ENCODE measurements at regions not wholly inside any gene's neighbourhood (a gene's known extent, or its start where the extent isn't known, plus 50 kb on each side); places are given as distances from the start of the nearest gene placed in this dataset.

DNA sequence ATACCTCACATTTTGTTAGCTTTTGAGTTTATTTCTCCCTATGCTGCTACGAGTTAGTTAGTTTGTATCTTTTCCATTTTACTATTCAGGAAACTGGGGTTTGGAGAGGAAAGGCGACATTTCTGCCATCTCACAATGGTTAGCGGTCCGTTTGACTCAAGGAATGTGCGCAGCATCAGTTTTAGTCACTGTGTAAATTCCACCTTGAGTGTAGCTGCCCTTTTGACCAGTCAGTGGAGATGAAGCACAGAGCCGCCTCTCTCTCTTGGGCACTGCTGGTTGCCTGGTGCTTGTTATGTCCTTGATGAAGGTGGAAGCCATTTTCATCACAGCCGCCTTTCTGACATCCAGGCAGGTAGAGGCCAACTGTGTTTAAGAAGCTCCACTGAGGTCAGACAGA is 185.5 kb downstream of the SCP2D1 start:
- H3K27me3 ChIP-seq (ENCODE audit: control insufficient read depth, insufficient read depth, low read length): no peaks in the 10 kb centered on the region
- H3K4me3 ChIP-seq (ENCODE audit: low read depth, low read length): no peak overlapping the region
- no peaks in the 10 kb centered on the region for H3K36me3 ChIP-seq (ENCODE audit: control insufficient read depth, insufficient read depth, low read length)
- no peaks in the 10 kb centered on the region for H3K4me1 ChIP-seq (ENCODE audit: control insufficient read depth, insufficient read depth, low read length)
- no peak overlapping the region for H3K9ac ChIP-seq (ENCODE audit: low read depth, low read length)
- no peak overlapping the region for H3K27ac ChIP-seq (ENCODE audit: low read depth, low read length)
- H3K9me3 ChIP-seq (ENCODE audit: control insufficient read depth, insufficient read depth, low read length): no peaks in the 10 kb centered on the region

- Histone ChIP-seq H3K9me3 (ENCODE audit: control insufficient read depth, insufficient read depth, low read length) (no peaks in the 10 kb centered on the region), H3K4me3 (ENCODE audit: low read depth, low read length) (no peak overlapping the region), H3K36me3 (ENCODE audit: control insufficient read depth, insufficient read depth, low read length) (no peaks in the 10 kb centered on the region), H3K27me3 (ENCODE audit: control insufficient read depth, insufficient read depth, low read length) (no peaks in the 10 kb centered on the region), H3K9ac (ENCODE audit: low read depth, low read length) (no peak overlapping the region), H3K27ac (ENCODE audit: low read depth, low read length) (no peak overlapping the region), H3K4me1 (ENCODE audit: control insufficient read depth, insufficient read depth, low read length) (no peaks in the 10 kb centered on the region)
Measured at GRCh38 chr20:19000078-19000477, 186.5 kb downstream of the SCP2D1 start.

DNA sequence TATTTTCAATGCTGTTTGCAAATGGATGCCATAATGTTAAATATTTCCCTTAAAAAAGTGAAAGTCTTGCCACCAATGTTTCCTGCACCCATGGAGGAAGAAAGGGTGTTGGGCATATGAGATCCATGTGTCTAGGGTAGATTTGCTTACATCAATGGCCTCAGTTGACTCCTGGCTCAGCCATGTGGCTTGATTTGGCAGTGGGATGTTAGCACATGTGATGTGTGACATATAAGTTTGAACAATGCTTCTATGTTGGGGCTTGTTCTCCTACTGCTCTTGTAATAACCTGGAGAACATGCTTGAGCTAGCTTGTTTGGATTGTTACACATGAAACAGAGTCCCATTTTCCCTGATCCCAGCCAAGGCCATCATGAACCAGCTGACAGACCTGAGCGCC is 187.6 kb downstream of the SCP2D1 start:
- H3K9me3 ChIP-seq (ENCODE audit: control insufficient read depth, insufficient read depth, low read length): no peaks in the 10 kb centered on the region
- H3K4me3 ChIP-seq (ENCODE audit: low read depth, low read length): no peak overlapping the region
- no peaks in the 10 kb centered on the region for H3K27me3 ChIP-seq (ENCODE audit: control insufficient read depth, insufficient read depth, low read length)
- no peak overlapping the region for H3K27ac ChIP-seq (ENCODE audit: low read depth, low read length)
- no peaks in the 10 kb centered on the region for H3K4me1 ChIP-seq (ENCODE audit: control insufficient read depth, insufficient read depth, low read length)
- no peak overlapping the region for H3K9ac ChIP-seq (ENCODE audit: low read depth, low read length)
- H3K36me3 ChIP-seq (ENCODE audit: control insufficient read depth, insufficient read depth, low read length): no peaks in the 10 kb centered on the region

GRCh38 chr20:19003366-19004336 is 190.1 kb downstream of the SCP2D1 start:
- no peak overlapping the region for H3K27ac ChIP-seq (ENCODE audit: low read depth, low read length)
- no peak overlapping the region for H3K4me3 ChIP-seq (ENCODE audit: low read depth, low read length)
- no peaks in the 10 kb centered on the region for H3K9me3 ChIP-seq (ENCODE audit: control insufficient read depth, insufficient read depth, low read length)
- H3K27me3 ChIP-seq (ENCODE audit: control insufficient read depth, insufficient read depth, low read length): no peaks in the 10 kb centered on the region
- H3K36me3 ChIP-seq (ENCODE audit: control insufficient read depth, insufficient read depth, low read length): no peaks in the 10 kb centered on the region
- H3K9ac ChIP-seq (ENCODE audit: low read depth, low read length): no peak overlapping the region
- H3K4me1 ChIP-seq (ENCODE audit: control insufficient read depth, insufficient read depth, low read length): no peaks in the 10 kb centered on the region

DNA sequence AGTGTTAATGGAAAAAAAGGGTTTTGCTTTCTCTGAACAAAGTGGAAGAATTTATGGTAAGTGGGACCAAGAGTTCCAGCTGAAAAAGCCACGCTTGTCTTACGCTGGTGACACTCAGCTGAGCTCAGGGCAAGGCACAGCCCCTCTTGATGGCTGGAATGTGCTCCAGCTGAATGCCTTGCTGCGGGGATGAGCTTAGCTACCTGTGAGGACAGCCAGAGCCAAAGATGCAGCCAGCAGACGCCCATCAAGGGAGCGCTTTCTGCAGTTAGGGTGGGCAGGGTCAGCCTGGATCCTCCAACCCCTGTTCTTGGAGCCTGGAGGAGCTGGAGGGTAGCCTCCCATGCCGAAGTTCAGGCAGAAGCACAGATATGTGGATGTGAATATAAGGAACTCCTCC is 191.4 kb downstream of the SCP2D1 start:
- Histone ChIP-seq H3K27ac (ENCODE audit: low read depth, low read length) (no peak overlapping the region), H3K4me3 (ENCODE audit: low read depth, low read length) (no peak overlapping the region), H3K27me3 (ENCODE audit: control insufficient read depth, insufficient read depth, low read length) (no peaks in the 10 kb centered on the region), H3K9ac (ENCODE audit: low read depth, low read length) (no peak overlapping the region), H3K9me3 (ENCODE audit: control insufficient read depth, insufficient read depth, low read length) (no peaks in the 10 kb centered on the region), H3K4me1 (ENCODE audit: control insufficient read depth, insufficient read depth, low read length) (no peaks in the 10 kb centered on the region), H3K36me3 (ENCODE audit: control insufficient read depth, insufficient read depth, low read length) (no peaks in the 10 kb centered on the region)

GRCh38 chr20:19008497-19008896 is 194.9 kb downstream of the SCP2D1 start:
- no peak overlapping the region for H3K27ac ChIP-seq (ENCODE audit: low read depth, low read length)
- H3K9me3 ChIP-seq (ENCODE audit: control insufficient read depth, insufficient read depth, low read length): no peaks in the 10 kb centered on the region
- H3K9ac ChIP-seq (ENCODE audit: low read depth, low read length): no peak overlapping the region
- no peaks in the 10 kb centered on the region for H3K36me3 ChIP-seq (ENCODE audit: control insufficient read depth, insufficient read depth, low read length)
- 0 out of 2 replicates have a peak, but pooled peaks cover 7% of the 10 kb centered on the region for H3K4me1 ChIP-seq (ENCODE audit: control insufficient read depth, insufficient read depth, low read length)
- no peak overlapping the region for H3K4me3 ChIP-seq (ENCODE audit: low read depth, low read length)
- H3K27me3 ChIP-seq (ENCODE audit: control insufficient read depth, insufficient read depth, low read length): no peaks in the 10 kb centered on the region

GRCh38 chr20:19009081-19009688 is 195.6 kb downstream of the SCP2D1 start:
- Histone ChIP-seq H3K4me1 (ENCODE audit: control insufficient read depth, insufficient read depth, low read length) (0 out of 2 replicates have a peak, but pooled peaks cover 7% of the 10 kb centered on the region), H3K9ac (ENCODE audit: low read depth, low read length) (no peak overlapping the region), H3K4me3 (ENCODE audit: low read depth, low read length) (no peak overlapping the region), H3K9me3 (ENCODE audit: control insufficient read depth, insufficient read depth, low read length) (no peaks in the 10 kb centered on the region), H3K27me3 (ENCODE audit: control insufficient read depth, insufficient read depth, low read length) (no peaks in the 10 kb centered on the region), H3K36me3 (ENCODE audit: control insufficient read depth, insufficient read depth, low read length) (no peaks in the 10 kb centered on the region), H3K27ac (ENCODE audit: low read depth, low read length) (no peak overlapping the region)

GRCh38 chr20:19012676-19013075 is 199.1 kb downstream of the SCP2D1 start:
- Histone ChIP-seq H3K4me3 (ENCODE audit: low read depth, low read length) (no peak overlapping the region), H3K9me3 (ENCODE audit: control insufficient read depth, insufficient read depth, low read length) (no peaks in the 10 kb centered on the region), H3K36me3 (ENCODE audit: control insufficient read depth, insufficient read depth, low read length) (no peaks in the 10 kb centered on the region), H3K27me3 (ENCODE audit: control insufficient read depth, insufficient read depth, low read length) (no peaks in the 10 kb centered on the region), H3K4me1 (ENCODE audit: control insufficient read depth, insufficient read depth, low read length) (0 out of 2 replicates have a peak, but pooled peaks cover 7% of the 10 kb centered on the region), H3K9ac (ENCODE audit: low read depth, low read length) (no peak overlapping the region), H3K27ac (ENCODE audit: low read depth, low read length) (no peak overlapping the region)

- H3K4me1 ChIP-seq (ENCODE audit: control insufficient read depth, insufficient read depth, low read length): 0 out of 2 replicates have a peak, but pooled peaks cover 7% of the 10 kb centered on the region
Measured at GRCh38 chr20:19013907-19014306, 198.5 kb upstream of the SLC24A3 start.

DNA sequence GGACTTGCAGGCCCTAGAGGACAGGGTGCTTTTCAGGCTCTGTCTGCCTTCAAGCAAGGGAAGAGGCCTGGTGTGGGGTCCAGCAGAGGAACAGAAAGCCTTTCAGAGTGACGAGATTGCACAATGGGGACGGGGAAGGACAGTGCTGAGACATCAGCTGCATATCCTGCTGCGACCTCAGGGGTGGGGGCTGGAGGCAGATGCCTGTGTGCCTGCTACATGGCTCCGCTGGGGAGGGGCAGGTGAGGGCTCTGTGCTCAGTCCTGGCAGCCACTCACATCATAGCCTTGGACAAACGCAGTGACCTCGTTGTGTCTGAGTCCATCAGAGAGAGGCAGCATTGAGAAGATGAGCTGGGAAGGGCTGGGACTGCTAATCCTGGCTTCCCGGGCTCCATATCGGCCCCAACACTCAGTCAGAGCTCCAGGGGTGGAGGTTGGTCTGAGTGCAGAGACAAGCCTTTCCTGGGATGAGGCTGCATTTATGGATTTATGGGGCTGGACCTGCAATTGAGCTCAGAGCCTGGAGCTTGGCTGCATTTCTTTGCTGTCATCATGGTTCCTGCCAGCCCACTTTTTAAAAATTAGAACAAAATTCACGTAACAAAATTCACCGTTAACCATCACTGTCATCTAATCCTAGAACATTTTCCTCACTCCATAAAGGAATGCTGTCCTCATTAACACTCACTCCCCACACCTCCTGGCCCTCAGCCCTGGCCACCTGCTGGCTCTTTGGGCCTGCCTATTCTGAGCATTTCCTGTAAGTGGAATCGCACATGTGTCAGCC is 196.9 kb upstream of the SLC24A3 start:
- Histone ChIP-seq H3K9ac (ENCODE audit: low read depth, low read length) (no peak overlapping the region), H3K4me3 (ENCODE audit: low read depth, low read length) (no peak overlapping the region), H3K9me3 (ENCODE audit: control insufficient read depth, insufficient read depth, low read length) (no peaks in the 10 kb centered on the region), H3K4me1 (ENCODE audit: control insufficient read depth, insufficient read depth, low read length) (0 out of 2 replicates have a peak, but pooled peaks cover 1% of the 10 kb centered on the region), H3K27me3 (ENCODE audit: control insufficient read depth, insufficient read depth, low read length) (no peaks in the 10 kb centered on the region), H3K27ac (ENCODE audit: low read depth, low read length) (no peak overlapping the region), H3K36me3 (ENCODE audit: control insufficient read depth, insufficient read depth, low read length) (no peaks in the 10 kb centered on the region)

More at GRCh38 chr20:19013907-19014306, 198.5 kb upstream of the SLC24A3 start:
- no peak overlapping the region for H3K9ac ChIP-seq (ENCODE audit: low read depth, low read length)
- H3K4me3 ChIP-seq (ENCODE audit: low read depth, low read length): no peak overlapping the region
- no peaks in the 10 kb centered on the region for H3K36me3 ChIP-seq (ENCODE audit: control insufficient read depth, insufficient read depth, low read length)
- no peaks in the 10 kb centered on the region for H3K9me3 ChIP-seq (ENCODE audit: control insufficient read depth, insufficient read depth, low read length)
- no peak overlapping the region for H3K27ac ChIP-seq (ENCODE audit: low read depth, low read length)
- no peaks in the 10 kb centered on the region for H3K27me3 ChIP-seq (ENCODE audit: control insufficient read depth, insufficient read depth, low read length)

Data from HUES48 (cell line).